ENCODE measurements at regions not wholly inside any gene's neighbourhood (a gene's known extent, or its start where the extent isn't known, plus 50 kb on each side); places are given as distances from the start of the nearest gene placed in this dataset.

- DNase-seq (ENCODE audit: low spot score) (no peak), ATAC-seq (no peak)
Measured at GRCh38 chr7:131233193-131233592, 94.5 kb upstream of the MKLN1 start.

GRCh38 chr7:131234719-131235488 lies 92.8 kb upstream of the MKLN1 start:
- DNase-seq (ENCODE audit: low spot score): no peak
- no peak for ATAC-seq

GRCh38 chr7:131235489-131236317 lies 92.0 kb upstream of the MKLN1 start:
- DNase-seq (ENCODE audit: low spot score): no peak
- no peak for ATAC-seq

- ATAC-seq (no peak), DNase-seq (ENCODE audit: low spot score) (no peak)
Measured at GRCh38 chr7:131236318-131236672, 91.4 kb upstream of the MKLN1 start.

- DNase-seq (ENCODE audit: low spot score) (no peak), ATAC-seq (peak; percentile 27)
Measured at GRCh38 chr7:131238347-131238931, 89.2 kb upstream of the MKLN1 start.

- ATAC-seq (no peak), DNase-seq (ENCODE audit: low spot score) (no peak)
Measured at GRCh38 chr7:131241386-131241785, 86.3 kb upstream of the MKLN1 start.

GRCh38 chr7:131242123-131242650 lies 85.5 kb upstream of the MKLN1 start:
- DNase-seq (ENCODE audit: low spot score): no peak
- ATAC-seq: no peak

- no peak for DNase-seq (ENCODE audit: low spot score)
- no peak for ATAC-seq
Measured at GRCh38 chr7:131244259-131244852, 83.3 kb upstream of the MKLN1 start.

- no peak for DNase-seq (ENCODE audit: low spot score)
Measured at GRCh38 chr7:131249003-131249402, 78.7 kb upstream of the MKLN1 start.

GRCh38 chr7:131249483-131249882 lies 78.2 kb upstream of the MKLN1 start:
- no peak for DNase-seq (ENCODE audit: low spot score)
- ATAC-seq: no peak

More at GRCh38 chr7:131249003-131249402, 78.7 kb upstream of the MKLN1 start:
- ATAC-seq: no peak

GRCh38 chr7:131250331-131250730 lies 77.3 kb upstream of the MKLN1 start:
- DNase-seq (ENCODE audit: low spot score) (no peak), ATAC-seq (no peak)

- ATAC-seq (no peak), DNase-seq (ENCODE audit: low spot score) (no peak)
Measured at GRCh38 chr7:131251371-131251770, 76.3 kb upstream of the MKLN1 start.

- no peak for DNase-seq (ENCODE audit: low spot score)
- ATAC-seq: no peak
Measured at GRCh38 chr7:131252976-131253375, 74.7 kb upstream of the MKLN1 start.

GRCh38 chr7:131254211-131254610 lies 73.5 kb upstream of the MKLN1 start:
- ATAC-seq (no peak), DNase-seq (ENCODE audit: low spot score) (no peak)

- no peak for ATAC-seq
- no peak for DNase-seq (ENCODE audit: low spot score)
Measured at GRCh38 chr7:131255242-131255641, 72.4 kb upstream of the MKLN1 start.

GRCh38 chr7:131261476-131261994 lies 66.1 kb upstream of the MKLN1 start:
- no peak for DNase-seq (ENCODE audit: low spot score)
- no peak for ATAC-seq

GRCh38 chr7:131265227-131265626 lies 62.4 kb upstream of the MKLN1 start:
- no peak for ATAC-seq
- no peak for DNase-seq (ENCODE audit: low spot score)

- DNase-seq (ENCODE audit: low spot score) (no peak), ATAC-seq (no peak)
Measured at GRCh38 chr7:131267631-131268030, 60.0 kb upstream of the MKLN1 start.

GRCh38 chr7:131268906-131269305 lies 58.8 kb upstream of the MKLN1 start:
- ATAC-seq (no peak), DNase-seq (ENCODE audit: low spot score) (no peak)

- DNase-seq (ENCODE audit: low spot score) (no peak), ATAC-seq (no peak)
Measured at GRCh38 chr7:131272086-131272485, 55.6 kb upstream of the MKLN1 start.

GRCh38 chr7:131274986-131275385 lies 52.7 kb upstream of the MKLN1 start:
- DNase-seq (ENCODE audit: low spot score) (no peak), ATAC-seq (no peak)

Data from left lobe of liver (tissue), 2 donors.